Colonic mucosa (tissue), 4 donors: ENCODE measurements at regions not wholly inside any gene's neighbourhood (a gene's known extent, or its start where the extent isn't known, plus 50 kb on each side); places are given as distances from the start of the nearest gene placed in this dataset.

ENCODE experiments used
- DNase-seq: peaks from one replicate; pipeline ENCODE4 v3.0.0-alpha.2; 2020
- H3K27ac ChIP-seq: fragments of 200-600 bp; one replicate; pipeline ENCODE4 v1.8.0; 2021
- H3K27me3 ChIP-seq: fragments of 200-600 bp; one replicate; pipeline ENCODE4 v1.8.0; 2021
- H3K36me3 ChIP-seq: fragments of 200-600 bp; one replicate; pipeline ENCODE4 v1.8.0; 2021
- H3K4me1 ChIP-seq: fragments of 200-600 bp; one replicate; pipeline ENCODE4 v1.8.0; 2021; ENCODE audit warnings: mild to moderate bottlenecking
- H3K4me3 ChIP-seq: fragments of 200-600 bp; one replicate; pipeline ENCODE4 v1.8.0; 2021
- H3K9ac ChIP-seq, 2 donors: one replicate each; pipeline ENCODE4 v1.7.0; 2013; ENCODE audit warnings: control low read depth in 2 of 2, low read depth in 2 of 2, low read length in 2 of 2
- H3K9me3 ChIP-seq: fragments of 200-600 bp; one replicate; pipeline ENCODE4 v1.8.0; 2021
- CTCF ChIP-seq: fragments of 200-600 bp; IDR thresholded peaks from one replicate; pipeline ENCODE4 v1.8.0; 2022; ENCODE audit warnings: antibody characterized with exemption, mild to moderate bottlenecking
- intact Hi-C: fragments of 100-400 bp; cut with DNase I; formaldehyde crosslinking; loops from one replicate; pipeline ENCODE4 v1.14.1; 2022
- donor health status: healthy.
- donor health status: DM: no; HTN: no; CAD: no.
- donor health status: DM: no; HTN: no; CAD: no.

GRCh38 chr11:57946628-57947027, 77.1 kb upstream of the OR9Q1 start:
- no peak overlapping the region for H3K9ac ChIP-seq
- H3K27me3 ChIP-seq = no peaks in the 10 kb centered on the region
- no peaks in the 10 kb centered on the region for H3K36me3 ChIP-seq
- no peak overlapping the region for H3K4me3 ChIP-seq
- no peaks in the 10 kb centered on the region for H3K9me3 ChIP-seq
- intact Hi-C loops = no loop called here
- DNase-seq = no peak
- TF ChIP-seq CTCF = no peak
- no peak overlapping the region for H3K27ac ChIP-seq
- H3K4me1 ChIP-seq = no peaks in the 10 kb centered on the region

GRCh38 chr11:57964660-57965059, 59.0 kb upstream of the OR9Q1 start:
- TF ChIP-seq CTCF = no peak
- no peaks in the 10 kb centered on the region for H3K27me3 ChIP-seq
- H3K9ac ChIP-seq = no peak overlapping the region
- H3K27ac ChIP-seq = no peak overlapping the region
- no peak for DNase-seq
- intact Hi-C loops = no loop called here
- no peaks in the 10 kb centered on the region for H3K36me3 ChIP-seq
- no peaks in the 10 kb centered on the region for H3K9me3 ChIP-seq
- no peak overlapping the region for H3K4me3 ChIP-seq
- no peaks in the 10 kb centered on the region for H3K4me1 ChIP-seq

GRCh38 chr11:57971272-57972012, 52.2 kb upstream of the OR9Q1 start:
- H3K27ac ChIP-seq = no peak overlapping the region
- no peak for DNase-seq
- intact Hi-C loops = no loop called here
- H3K4me3 ChIP-seq = no peak overlapping the region
- no peaks in the 10 kb centered on the region for H3K4me1 ChIP-seq
- no peaks in the 10 kb centered on the region for H3K9me3 ChIP-seq
- H3K9ac ChIP-seq = no peak overlapping the region
- H3K27me3 ChIP-seq = no peaks in the 10 kb centered on the region
- no peak for TF ChIP-seq CTCF
- no peaks in the 10 kb centered on the region for H3K36me3 ChIP-seq

- Histone ChIP-seq H3K9ac (no peak overlapping the region), H3K9me3 (no peaks in the 10 kb centered on the region), H3K36me3 (no peaks in the 10 kb centered on the region), H3K27ac (no peak overlapping the region), H3K27me3 (no peaks in the 10 kb centered on the region), H3K4me1 (no peaks in the 10 kb centered on the region), H3K4me3 (no peak overlapping the region)
- no peak for DNase-seq
- intact Hi-C loops = no loop called here
- TF ChIP-seq CTCF = no peak
Observed at GRCh38 chr11:57972013-57972367, 51.7 kb upstream of the OR9Q1 start.
